ENCODE measurements at regions not wholly inside any gene's neighbourhood (a gene's known extent, or its start where the extent isn't known, plus 50 kb on each side); places are given as distances from the start of the nearest gene placed in this dataset.

DNA sequence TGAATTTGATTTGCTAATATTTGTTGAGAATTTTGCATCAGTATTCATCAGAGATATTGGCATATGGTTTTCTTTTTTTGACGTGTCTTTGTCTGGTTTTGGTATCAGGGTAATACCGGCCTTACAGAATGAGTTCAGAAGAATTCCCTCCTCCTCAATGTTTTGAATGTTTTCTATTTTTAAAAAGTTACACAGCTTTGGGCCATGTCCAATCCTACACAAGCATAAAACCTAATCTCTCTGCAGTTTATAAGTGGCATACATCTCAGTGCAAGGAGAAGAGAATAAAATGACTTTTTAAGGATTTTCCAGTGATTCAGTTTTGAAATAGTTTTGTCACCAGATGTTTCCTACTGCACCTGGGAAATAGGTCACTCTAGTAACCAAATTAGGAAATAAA lies 185.5 kb downstream of the COL12A1 start:
- TF ChIP-seq POLR2A (IDR thresholded peaks at IDR 0.05) = no peak
- TF ChIP-seq, protein P1, sequence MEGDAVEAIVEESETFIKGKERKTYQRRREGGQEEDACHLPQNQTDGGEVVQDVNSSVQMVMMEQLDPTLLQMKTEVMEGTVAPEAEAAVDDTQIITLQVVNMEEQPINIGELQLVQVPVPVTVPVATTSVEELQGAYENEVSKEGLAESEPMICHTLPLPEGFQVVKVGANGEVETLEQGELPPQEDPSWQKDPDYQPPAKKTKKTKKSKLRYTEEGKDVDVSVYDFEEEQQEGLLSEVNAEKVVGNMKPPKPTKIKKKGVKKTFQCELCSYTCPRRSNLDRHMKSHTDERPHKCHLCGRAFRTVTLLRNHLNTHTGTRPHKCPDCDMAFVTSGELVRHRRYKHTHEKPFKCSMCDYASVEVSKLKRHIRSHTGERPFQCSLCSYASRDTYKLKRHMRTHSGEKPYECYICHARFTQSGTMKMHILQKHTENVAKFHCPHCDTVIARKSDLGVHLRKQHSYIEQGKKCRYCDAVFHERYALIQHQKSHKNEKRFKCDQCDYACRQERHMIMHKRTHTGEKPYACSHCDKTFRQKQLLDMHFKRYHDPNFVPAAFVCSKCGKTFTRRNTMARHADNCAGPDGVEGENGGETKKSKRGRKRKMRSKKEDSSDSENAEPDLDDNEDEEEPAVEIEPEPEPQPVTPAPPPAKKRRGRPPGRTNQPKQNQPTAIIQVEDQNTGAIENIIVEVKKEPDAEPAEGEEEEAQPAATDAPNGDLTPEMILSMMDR (IDR thresholded peaks at IDR 0.05) = no peak

All from uterus (tissue), 2 donors.